Pancreas (tissue), 10 donors: ENCODE measurements at regions not wholly inside any gene's neighbourhood (a gene's known extent, or its start where the extent isn't known, plus 50 kb on each side); places are given as distances from the start of the nearest gene placed in this dataset.

Experiments used
- ATAC-seq, 4 donors: fragments of 200-7000 bp; cut with Tn5 transposase; one replicate each; pipeline versions ENCODE4 v1.8.0 to v1.9.1; 2020; ENCODE audit warnings: mild to moderate bottlenecking in 4 of 4, moderate library complexity in 4 of 4
- DNase-seq, 6 donors: peaks; one replicate each; pipeline ENCODE4 v3.0.0-alpha.2; 2020
- FAIRE-seq: peaks from 2 replicates; lab custom pipeline; 2012; peaks lifted over from hg19 to GRCh38; lab: Jason Lieb, UNC
- H3K27ac ChIP-seq, 4 donors: fragments of 200-600 bp; sonication (generic); 1 replicate in 3 of 4; 2 replicates in 1 of 4; pipeline versions ENCODE4 v1.5.0 to v1.8.0; 2020
- H3K27me3 ChIP-seq, 4 donors: fragments of 200-600 bp; one replicate each; pipeline ENCODE4 v1.8.0; 2021
- H3K36me3 ChIP-seq, 3 donors: fragments of 200-600 bp; sonication (generic) in 1 of 3; one replicate each; pipeline versions ENCODE4 v1.5.0 to v1.8.0; 2020 to 2021
- H3K4me1 ChIP-seq, 3 donors: fragments of 200-600 bp; one replicate each; pipeline ENCODE4 v1.8.0; 2021
- H3K4me3 ChIP-seq, 4 donors: fragments of 200-600 bp; sonication (generic) in 2 of 4; one replicate each; pipeline versions ENCODE4 v1.5.0 to v1.8.0; 2020 to 2021
- H3K9me3 ChIP-seq, 4 donors: fragments of 200-600 bp; one replicate each; pipeline ENCODE4 v1.8.0; 2021
- WGBS, 2 donors: extraction: QIAGEN DNeasy Blood & Tissue Kit; methylation state at CpG; one replicate each; pipeline ENCODE4 v1.1.7; 2013; 5-methylcytosine and 5-hydroxymethylcytosine counted together
- intact Hi-C, 3 donors: fragments of 100-400 bp; cut with DNase I; formaldehyde crosslinking; loops; one replicate each; pipeline versions ENCODE4 v1.11.1 to v1.14.2; 2022
- TF ChIP-seq, protein P1 (sequence below), 4 donors: fragments of 200-600 bp; sonication (generic) in 3 of 4; IDR thresholded peaks; one replicate each; pipeline versions ENCODE4 v1.5.0 to v1.8.0; 2021; ENCODE audit warnings: antibody characterized with exemption in 4 of 4
- donor health status: healthy with polysubstance abuse.
- donor health status: DM: no; HTN: no; CAD: no; lungs with moderate emphysema.
- donor health status: DM: no; HTN: no; CAD: no.
- donor health status: control.
- donor health status: control.
- donor health status: Bipolar disorder and iron deficiency.
- donor health status: DM: yes; HTN: yes; CAD: no.
- donor health status: DM: no; HTN: no; CAD: no.
- donor health status: DM: no; HTN: no; CAD: no.
- donor health status: DM: yes; HTN: yes; CAD: no.

DNA sequence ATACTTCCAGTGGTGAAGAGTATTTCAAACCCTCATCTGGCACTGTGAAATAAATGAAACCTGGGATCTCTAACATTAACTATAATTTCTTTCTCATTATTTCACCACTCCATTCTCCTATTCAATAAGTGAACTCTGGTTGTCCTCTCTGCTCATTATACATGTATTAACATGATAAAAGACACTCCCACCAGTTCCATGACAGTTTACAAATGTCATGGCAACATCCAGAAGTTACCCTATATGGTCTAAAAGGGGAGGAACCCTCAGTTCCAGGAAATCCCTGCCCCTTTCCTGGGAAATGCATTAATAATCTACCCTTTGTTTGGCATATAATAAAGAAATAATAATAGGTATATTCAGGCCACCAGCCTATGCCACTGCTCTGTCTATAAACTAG, 62.7 kb upstream of the BRINP3 start:
- Histone ChIP-seq H3K4me1 (no peaks in the 10 kb centered on the region), H3K27ac (no peak overlapping the region), H3K4me3 (no peak overlapping the region), H3K9me3 (no peaks in the 10 kb centered on the region), H3K27me3 (no peaks in the 10 kb centered on the region), H3K36me3 (no peaks in the 10 kb centered on the region)
- no peak for ATAC-seq
- intact Hi-C loops, result no loop called here
- no peak for DNase-seq
- TF ChIP-seq, protein P1, sequence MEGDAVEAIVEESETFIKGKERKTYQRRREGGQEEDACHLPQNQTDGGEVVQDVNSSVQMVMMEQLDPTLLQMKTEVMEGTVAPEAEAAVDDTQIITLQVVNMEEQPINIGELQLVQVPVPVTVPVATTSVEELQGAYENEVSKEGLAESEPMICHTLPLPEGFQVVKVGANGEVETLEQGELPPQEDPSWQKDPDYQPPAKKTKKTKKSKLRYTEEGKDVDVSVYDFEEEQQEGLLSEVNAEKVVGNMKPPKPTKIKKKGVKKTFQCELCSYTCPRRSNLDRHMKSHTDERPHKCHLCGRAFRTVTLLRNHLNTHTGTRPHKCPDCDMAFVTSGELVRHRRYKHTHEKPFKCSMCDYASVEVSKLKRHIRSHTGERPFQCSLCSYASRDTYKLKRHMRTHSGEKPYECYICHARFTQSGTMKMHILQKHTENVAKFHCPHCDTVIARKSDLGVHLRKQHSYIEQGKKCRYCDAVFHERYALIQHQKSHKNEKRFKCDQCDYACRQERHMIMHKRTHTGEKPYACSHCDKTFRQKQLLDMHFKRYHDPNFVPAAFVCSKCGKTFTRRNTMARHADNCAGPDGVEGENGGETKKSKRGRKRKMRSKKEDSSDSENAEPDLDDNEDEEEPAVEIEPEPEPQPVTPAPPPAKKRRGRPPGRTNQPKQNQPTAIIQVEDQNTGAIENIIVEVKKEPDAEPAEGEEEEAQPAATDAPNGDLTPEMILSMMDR (IDR thresholded peaks at IDR 0.05), result no peak
- no peak for FAIRE-seq

DNA sequence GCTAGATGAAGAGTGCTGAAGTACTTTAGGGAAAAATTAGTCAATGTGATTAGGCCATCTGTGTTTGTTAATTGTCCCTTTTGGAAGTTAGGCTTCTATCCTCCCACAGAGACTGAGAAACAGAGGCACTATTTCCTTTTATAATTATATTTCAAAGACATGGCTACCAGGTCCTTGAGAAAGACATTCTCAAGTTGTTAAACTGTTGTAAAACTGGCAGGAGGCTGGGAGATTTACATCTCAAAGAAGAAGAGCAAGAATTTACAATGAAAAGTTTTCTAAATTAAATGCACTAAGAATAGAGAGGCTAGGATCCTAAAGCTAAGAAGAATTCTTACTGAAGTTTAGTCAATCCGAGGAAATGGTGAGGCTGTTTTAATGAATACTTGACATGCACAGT, 74.0 kb upstream of the BRINP3 start:
- H3K36me3 ChIP-seq, result no peaks in the 10 kb centered on the region

DNA sequence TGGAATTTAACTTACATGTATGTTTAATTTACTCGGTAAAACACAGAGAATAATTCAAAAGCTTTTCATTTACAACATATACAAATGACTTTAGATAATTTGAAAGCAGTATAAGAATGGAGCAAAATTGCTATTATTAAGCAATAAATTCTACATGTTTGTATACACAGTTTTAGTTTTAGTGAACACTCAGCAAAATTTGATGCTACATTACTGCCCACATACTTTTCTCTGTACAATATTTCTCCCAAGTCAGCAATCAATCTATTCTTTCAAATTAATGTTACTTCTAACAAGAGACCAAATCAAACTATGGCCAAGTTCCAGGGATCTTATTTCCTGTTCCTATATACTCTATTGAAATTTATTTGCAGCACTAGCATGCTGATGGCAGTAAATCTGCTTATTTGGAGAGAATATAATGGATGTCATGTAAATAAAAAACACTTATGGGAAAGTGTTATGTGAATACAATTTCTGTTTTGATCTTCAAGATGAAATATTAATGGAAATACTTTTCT, 82.6 kb upstream of the BRINP3 start:
- H3K27me3 ChIP-seq, result no peaks in the 10 kb centered on the region
- FAIRE-seq (no peak), DNase-seq (no peak), ATAC-seq (no peak)
- H3K27ac ChIP-seq, result no peak overlapping the region
- no peaks in the 10 kb centered on the region for H3K36me3 ChIP-seq
- H3K4me3 ChIP-seq, result no peak overlapping the region
- 63 to 76% methylated on average over 1 of the region's 1 CpG for WGBS, 2 donors
- no peaks in the 10 kb centered on the region for H3K4me1 ChIP-seq
- intact Hi-C loops, result no loop called here
- no peaks in the 10 kb centered on the region for H3K9me3 ChIP-seq
- TF ChIP-seq, protein P1 (IDR thresholded peaks at IDR 0.05), result no peak

More for the DNA sequence above, 74.0 kb upstream of the BRINP3 start:
- Histone ChIP-seq H3K27ac (no peak overlapping the region), H3K4me3 (no peak overlapping the region), H3K27me3 (no peaks in the 10 kb centered on the region), H3K4me1 (no peaks in the 10 kb centered on the region), H3K9me3 (no peaks in the 10 kb centered on the region)
- FAIRE-seq (no peak), ATAC-seq (no peak), DNase-seq (no peak)
- WGBS, 2 donors, result 26 to 40% methylated on average over 1 of the region's 1 CpG
- intact Hi-C loops, result no loop called here
- TF ChIP-seq, protein P1 (IDR thresholded peaks at IDR 0.05), result no peak

DNA sequence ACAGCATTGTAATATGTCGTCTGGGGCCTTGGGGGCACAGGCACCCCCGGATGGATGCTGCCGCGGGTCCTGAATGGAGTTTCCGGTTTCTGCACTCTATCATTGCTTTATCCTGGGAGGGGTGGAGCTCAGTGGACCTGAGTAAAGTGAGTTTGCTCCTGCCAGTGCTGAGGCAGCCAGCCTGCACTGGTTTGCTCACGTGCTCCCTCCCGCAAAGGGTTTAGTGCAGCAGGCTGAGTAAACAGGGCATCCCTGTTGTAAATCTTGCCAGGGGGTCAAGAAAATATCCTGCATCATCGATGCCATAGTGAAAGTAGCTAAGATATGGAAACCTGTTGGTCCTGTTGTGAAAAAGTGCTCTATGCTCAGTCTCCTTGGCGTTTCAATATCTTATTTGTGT, 85.6 kb upstream of the BRINP3 start:
- intact Hi-C loops, result no loop called here
- 73 to 80% methylated on average over 9 of the region's 9 CpGs for WGBS, 2 donors
- Histone ChIP-seq H3K4me1 (no peaks in the 10 kb centered on the region), H3K27ac (no peak overlapping the region), H3K27me3 (no peaks in the 10 kb centered on the region), H3K9me3 (peaks cover 0 to 2% (median 0%) of the 10 kb centered on the region in 4 donors), H3K36me3 (no peaks in the 10 kb centered on the region), H3K4me3 (no peak overlapping the region)
- no peak for DNase-seq
- no peak for FAIRE-seq
- TF ChIP-seq, protein P1 (IDR thresholded peaks at IDR 0.05), result no peak
- ATAC-seq, result no peak

DNA sequence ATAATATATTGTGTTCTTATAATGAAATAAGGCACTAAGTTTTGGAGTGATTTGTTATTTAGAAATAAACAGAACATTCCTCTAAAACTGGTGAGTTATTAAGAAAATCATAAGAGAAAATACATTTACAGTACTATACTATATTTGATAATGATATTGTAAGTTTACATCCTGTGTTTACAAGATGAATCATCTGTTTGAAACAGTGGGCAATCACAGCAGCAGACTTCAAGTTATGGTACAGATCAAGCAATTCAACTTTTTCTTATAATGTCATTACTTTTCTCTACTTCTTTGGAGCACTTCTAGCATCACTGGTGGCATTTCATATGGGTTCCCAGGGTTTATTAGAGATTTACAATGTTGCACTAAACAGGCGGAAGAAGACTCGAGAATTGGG, 86.5 kb upstream of the BRINP3 start:
- Histone ChIP-seq H3K36me3 (no peaks in the 10 kb centered on the region), H3K27me3 (no peaks in the 10 kb centered on the region), H3K4me3 (no peak overlapping the region), H3K27ac (no peak overlapping the region), H3K9me3 (peaks cover 0 to 3% (median 0%) of the 10 kb centered on the region in 4 donors), H3K4me1 (no peaks in the 10 kb centered on the region)
- ATAC-seq, result no peak
- WGBS, 2 donors, result 81 to 87% methylated on average over 2 of the region's 2 CpGs
- intact Hi-C loops, result no loop called here
- no peak for DNase-seq
- TF ChIP-seq, protein P1 (IDR thresholded peaks at IDR 0.05), result no peak
- no peak for FAIRE-seq
